Mucosa of descending colon (tissue), 3 donors: ENCODE measurements at regions not wholly inside any gene's neighbourhood (a gene's known extent, or its start where the extent isn't known, plus 50 kb on each side); places are given as distances from the start of the nearest gene placed in this dataset.

Experiments used
- ATAC-seq: fragments of 200-7000 bp; cut with Tn5 transposase; one replicate; pipeline ENCODE4 v1.9.1; 2020; ENCODE audit warnings: mild to moderate bottlenecking, moderate library complexity
- DNase-seq, 3 donors: peaks; one replicate each; pipeline ENCODE4 v3.0.0-alpha.2; 2020
- H3K36me3 ChIP-seq: fragments of 200-600 bp; one replicate; pipeline ENCODE4 v1.8.0; 2021; ENCODE audit warnings: low read depth, mild to moderate bottlenecking
- H3K4me1 ChIP-seq: fragments of 200-600 bp; one replicate; pipeline ENCODE4 v1.8.0; 2021; ENCODE audit warnings: low read depth, mild to moderate bottlenecking
- H3K4me3 ChIP-seq: fragments of 200-600 bp; one replicate; pipeline ENCODE4 v1.8.0; 2021; ENCODE audit warnings: mild to moderate bottlenecking
- H3K9me3 ChIP-seq: fragments of 200-600 bp; one replicate; pipeline ENCODE4 v1.8.0; 2021; ENCODE audit warnings: mild to moderate bottlenecking
- intact Hi-C, 2 donors: fragments of 100-400 bp; cut with DNase I in 1 of 2; cut with micrococcal nuclease in 1 of 2; formaldehyde crosslinking; loops; one replicate each; pipeline versions ENCODE4 v1.11.0 to v1.11.1; 2022; cut with DNase I, micrococcal nuclease
- TF ChIP-seq, protein P1 (sequence below): fragments of 200-600 bp; IDR thresholded peaks from one replicate; pipeline ENCODE4 v1.8.0; 2022; ENCODE audit warnings: antibody characterized with exemption, mild to moderate bottlenecking
- donor health status: DM: no; HTN: no; CAD: no; lungs with moderate emphysema.
- donor health status: DM: no; HTN: no; CAD: no.
- donor health status: DM: no; HTN: yes; CAD: no.

DNA sequence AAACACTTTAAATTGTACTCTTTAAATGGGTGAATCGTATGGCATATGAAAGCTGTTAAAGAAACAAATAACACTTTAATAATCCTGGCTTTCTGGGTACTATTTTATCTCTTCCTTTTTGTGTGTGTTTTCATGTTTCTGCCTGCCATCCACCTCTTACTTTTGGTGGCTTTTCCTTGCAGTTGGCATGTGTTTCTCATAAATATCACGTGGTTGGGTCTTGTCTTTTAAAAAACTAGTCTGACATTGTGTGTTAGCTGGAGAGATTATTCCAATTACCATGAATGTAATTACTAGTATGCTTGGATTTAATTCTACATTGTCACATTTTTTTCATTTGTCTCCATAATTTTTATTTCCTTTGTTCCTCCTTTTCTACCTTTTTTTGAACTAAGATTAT lies 262.9 kb upstream of the B3GAT1 start:
- H3K4me3 ChIP-seq: no peak overlapping the region
- no peaks in the 10 kb centered on the region for H3K36me3 ChIP-seq
- DNase-seq: no peak
- intact Hi-C loops: no loop called here
- TF ChIP-seq, protein P1, sequence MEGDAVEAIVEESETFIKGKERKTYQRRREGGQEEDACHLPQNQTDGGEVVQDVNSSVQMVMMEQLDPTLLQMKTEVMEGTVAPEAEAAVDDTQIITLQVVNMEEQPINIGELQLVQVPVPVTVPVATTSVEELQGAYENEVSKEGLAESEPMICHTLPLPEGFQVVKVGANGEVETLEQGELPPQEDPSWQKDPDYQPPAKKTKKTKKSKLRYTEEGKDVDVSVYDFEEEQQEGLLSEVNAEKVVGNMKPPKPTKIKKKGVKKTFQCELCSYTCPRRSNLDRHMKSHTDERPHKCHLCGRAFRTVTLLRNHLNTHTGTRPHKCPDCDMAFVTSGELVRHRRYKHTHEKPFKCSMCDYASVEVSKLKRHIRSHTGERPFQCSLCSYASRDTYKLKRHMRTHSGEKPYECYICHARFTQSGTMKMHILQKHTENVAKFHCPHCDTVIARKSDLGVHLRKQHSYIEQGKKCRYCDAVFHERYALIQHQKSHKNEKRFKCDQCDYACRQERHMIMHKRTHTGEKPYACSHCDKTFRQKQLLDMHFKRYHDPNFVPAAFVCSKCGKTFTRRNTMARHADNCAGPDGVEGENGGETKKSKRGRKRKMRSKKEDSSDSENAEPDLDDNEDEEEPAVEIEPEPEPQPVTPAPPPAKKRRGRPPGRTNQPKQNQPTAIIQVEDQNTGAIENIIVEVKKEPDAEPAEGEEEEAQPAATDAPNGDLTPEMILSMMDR: no peak
- no peaks in the 10 kb centered on the region for H3K4me1 ChIP-seq
- no peak for ATAC-seq
- H3K9me3 ChIP-seq: no peaks in the 10 kb centered on the region

DNA sequence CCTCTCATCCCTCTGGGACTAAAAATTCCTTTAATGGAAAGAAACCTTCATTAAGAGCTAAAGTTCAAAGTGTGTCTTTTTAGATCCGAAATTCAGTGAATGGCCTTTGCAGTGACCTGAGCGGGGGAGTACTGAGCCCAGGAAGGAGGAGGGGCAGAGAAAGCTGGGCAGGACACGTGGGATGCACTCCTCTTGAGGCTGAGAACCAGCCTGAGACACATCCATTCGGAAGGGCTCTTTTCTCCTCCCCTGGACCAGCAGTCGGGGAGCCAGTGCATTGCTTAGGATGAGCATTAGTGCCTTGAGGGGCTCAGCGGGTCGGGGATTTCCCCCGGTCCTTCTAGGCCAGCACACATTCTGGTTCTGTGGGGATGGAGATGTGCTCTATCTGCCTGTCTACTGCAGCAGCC lies 258.9 kb upstream of the B3GAT1 start:
- H3K36me3 ChIP-seq: no peaks in the 10 kb centered on the region
- H3K4me3 ChIP-seq: no peak overlapping the region
- TF ChIP-seq, protein P1: no peak
- DNase-seq: no peak
- H3K9me3 ChIP-seq: no peaks in the 10 kb centered on the region
- ATAC-seq: no peak
- no peaks in the 10 kb centered on the region for H3K4me1 ChIP-seq
- intact Hi-C loops: no loop called here

DNA sequence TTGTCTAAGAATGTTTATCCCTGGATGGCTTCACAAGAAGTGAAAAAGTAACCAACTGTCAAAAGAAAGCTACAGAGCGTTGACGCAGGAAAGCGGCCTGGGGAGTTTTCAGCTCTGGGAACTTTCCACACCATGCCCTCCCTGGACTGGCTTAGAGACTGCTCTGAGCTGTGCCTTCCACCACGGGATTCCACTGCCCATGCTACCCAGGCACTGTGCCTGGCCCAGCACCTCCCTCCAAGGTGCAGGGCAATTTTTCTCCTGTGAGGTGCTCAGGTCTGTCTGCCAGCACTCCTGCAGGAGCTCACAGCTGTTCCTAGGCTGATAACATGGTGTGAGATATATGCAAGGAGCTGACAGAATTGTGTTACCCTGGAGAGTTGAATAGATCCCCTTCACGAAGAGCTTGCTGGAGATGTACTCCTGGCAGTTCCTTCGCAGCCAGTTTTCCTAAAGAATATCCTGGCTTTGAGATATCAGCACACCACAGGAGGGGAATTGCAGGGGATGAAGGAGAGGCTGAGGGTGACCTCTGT lies 258.3 kb upstream of the B3GAT1 start:
- no peaks in the 10 kb centered on the region for H3K36me3 ChIP-seq
- H3K9me3 ChIP-seq: no peaks in the 10 kb centered on the region
- DNase-seq (no peak), ATAC-seq (no peak)
- intact Hi-C loops: no loop called here
- TF ChIP-seq, protein P1: no peak
- no peak overlapping the region for H3K4me3 ChIP-seq
- H3K4me1 ChIP-seq: no peaks in the 10 kb centered on the region

DNA sequence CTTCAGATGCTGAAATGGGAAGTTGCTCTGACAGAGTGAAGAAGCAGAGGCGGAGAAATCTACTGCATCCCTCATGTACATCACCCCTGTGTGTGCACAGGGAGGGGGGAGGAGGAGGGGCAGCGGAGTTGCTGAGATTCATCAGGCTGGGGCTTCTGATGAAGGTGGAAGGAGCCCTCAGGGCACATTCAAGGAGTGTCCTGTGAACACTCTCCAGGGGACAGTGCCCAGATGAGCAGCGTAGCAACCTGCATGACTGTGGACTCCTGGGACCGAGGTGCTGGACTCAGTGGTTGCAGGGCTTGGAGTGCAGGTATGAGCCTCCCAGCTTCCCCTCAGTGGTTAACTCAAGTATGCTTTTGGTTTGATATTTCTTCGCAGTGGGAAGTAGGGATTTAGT lies 257.8 kb upstream of the B3GAT1 start:
- TF ChIP-seq, protein P1: no peak
- ATAC-seq (no peak), DNase-seq (no peak)

DNA sequence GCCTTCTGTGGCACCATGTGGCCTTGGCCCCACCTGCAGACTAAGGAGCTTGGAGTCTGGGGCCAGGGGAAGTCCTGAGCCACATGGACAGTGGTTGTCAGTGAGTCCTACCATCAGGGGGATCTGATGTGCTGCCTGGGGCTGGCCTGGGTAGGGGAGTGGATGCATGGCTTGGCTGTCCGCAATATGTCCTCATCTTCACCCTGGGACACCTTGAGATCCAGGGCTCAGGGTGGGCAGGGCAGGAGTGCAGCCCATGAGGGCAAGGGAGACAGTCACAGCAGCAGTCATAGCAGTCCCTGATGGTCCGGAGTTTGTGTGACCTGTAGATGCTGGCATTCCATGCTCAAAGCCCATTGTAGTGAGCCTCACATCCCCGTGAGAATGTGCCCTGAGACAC lies 256.8 kb upstream of the B3GAT1 start:
- TF ChIP-seq, protein P1: no peak
- ATAC-seq: no peak
- Histone ChIP-seq H3K9me3 (no peaks in the 10 kb centered on the region), H3K4me1 (no peaks in the 10 kb centered on the region), H3K36me3 (no peaks in the 10 kb centered on the region), H3K4me3 (no peak overlapping the region)
- intact Hi-C loops: no loop called here
- DNase-seq: no peak

More for the DNA sequence above, 257.8 kb upstream of the B3GAT1 start:
- no peaks in the 10 kb centered on the region for H3K9me3 ChIP-seq
- H3K4me1 ChIP-seq: no peaks in the 10 kb centered on the region
- intact Hi-C loops: no loop called here
- H3K4me3 ChIP-seq: no peak overlapping the region
- H3K36me3 ChIP-seq: no peaks in the 10 kb centered on the region

DNA sequence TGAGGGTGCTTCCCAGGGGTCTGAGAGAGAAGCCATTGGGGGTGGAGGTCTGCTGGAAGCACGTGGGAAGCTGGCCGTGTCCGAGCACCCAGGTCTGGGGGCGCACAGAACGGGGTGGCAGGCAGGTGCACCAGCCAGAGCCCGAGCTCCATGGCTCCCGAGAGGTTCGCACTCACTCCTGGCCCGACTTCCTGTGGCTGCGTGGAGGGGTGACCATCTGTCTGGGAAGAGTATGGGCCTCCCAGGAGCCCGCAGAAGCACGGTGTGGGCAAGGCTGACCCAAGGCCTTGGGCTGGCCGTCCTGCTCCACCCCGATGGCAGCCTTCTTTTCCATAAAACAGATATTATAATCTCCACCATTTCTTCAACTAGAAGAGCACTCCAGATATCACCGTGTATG lies 256.0 kb upstream of the B3GAT1 start:
- intact Hi-C loops: no loop called here
- Histone ChIP-seq H3K4me1 (no peaks in the 10 kb centered on the region), H3K4me3 (no peak overlapping the region), H3K9me3 (no peaks in the 10 kb centered on the region), H3K36me3 (no peaks in the 10 kb centered on the region)
- ATAC-seq (no peak), DNase-seq (no peak)
- TF ChIP-seq, protein P1: no peak
